BJ (cell line): ENCODE measurements at regions not wholly inside any gene's neighbourhood (a gene's known extent, or its start where the extent isn't known, plus 50 kb on each side); places are given as distances from the start of the nearest gene placed in this dataset.

Experiments
- CTCF ChIA-PET: fragments of 350-600 bp; formaldehyde crosslinking; extraction: SDS; loops from one replicate; lab custom pipeline; 2021; ENCODE audit warnings: antibody characterized with exemption, inconsistent platforms; lab: Yijun Ruan, JAX
- POLR2A ChIA-PET: fragments of 300-600 bp; sonication (Branson Sonifier 250); formaldehyde crosslinking; extraction: SDS; loops from one replicate; lab custom pipeline; 2021; ENCODE audit warnings: antibody characterized with exemption; lab: Charles Lee
- DNase-seq: peaks from one replicate; pipeline ENCODE4 v3.0.0-alpha.2; 2011; ENCODE audit warnings: low read depth
- H3K27me3 ChIP-seq: 2 replicates; pipeline ENCODE4 v1.6.0; 2011; ENCODE audit warnings: low read length; ENCODE audit not compliant: control insufficient read depth, insufficient read depth
- H3K36me3 ChIP-seq: 2 replicates; pipeline ENCODE4 v1.5.1; 2011; ENCODE audit warnings: low read length; ENCODE audit not compliant: control insufficient read depth, insufficient read depth
- H3K4me3 ChIP-seq: 2 replicates; pipeline ENCODE4 v1.5.1; 2011; ENCODE audit warnings: low read depth, mild to moderate bottlenecking, control low read depth, low read length
- CTCF ChIP-seq: IDR thresholded peaks from 2 replicates; pipeline ENCODE4 v1.5.1; 2011; ENCODE audit warnings: low read depth, mild to moderate bottlenecking, control low read depth, inconsistent platforms, low read length, moderate library complexity; ENCODE audit not compliant: insufficient read depth

DNA sequence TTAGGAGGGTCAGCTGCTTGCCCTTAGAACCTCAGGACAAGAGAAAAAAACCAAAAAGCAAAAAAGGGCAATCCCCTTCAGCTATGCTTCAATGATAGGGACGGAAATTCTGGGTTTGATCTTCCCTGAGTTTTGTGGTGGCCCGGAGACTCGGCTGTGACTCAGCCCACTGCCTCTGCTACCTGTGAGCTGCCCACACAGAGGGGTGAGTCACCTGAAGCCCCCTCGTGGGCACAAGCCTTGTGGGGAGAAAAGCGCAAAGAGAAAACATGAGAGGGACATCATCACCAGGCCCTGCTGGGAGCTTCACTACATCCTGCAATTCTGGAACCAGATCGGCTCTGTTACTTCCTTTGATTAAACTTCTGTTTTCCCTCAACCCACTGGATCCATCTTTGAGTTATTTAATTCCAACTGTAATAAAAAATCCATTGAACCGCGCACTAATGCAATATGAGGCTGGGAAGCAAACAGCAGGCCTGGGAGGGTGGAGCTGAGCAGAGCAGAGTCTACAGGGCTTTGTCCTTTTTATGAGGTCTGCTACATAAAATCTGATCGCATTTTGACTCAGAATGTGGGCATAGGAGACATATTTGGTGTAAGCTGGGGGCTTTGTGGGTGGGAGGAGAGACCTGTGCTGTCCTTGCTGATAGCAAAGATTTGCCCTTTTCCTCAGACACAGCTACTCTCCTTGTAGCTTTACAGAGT, 58.7 kb upstream of the STUM start:
- no peak for TF ChIP-seq CTCF
- Histone ChIP-seq H3K4me3 (no peak overlapping the region), H3K36me3 (no peaks in the 10 kb centered on the region), H3K27me3 (peaks cover 3% of the 10 kb centered on the region; the same call in 1 of the 2 replicates)
- ChIA-PET POLR2A (no interaction called here), CTCF (no interaction called here)
- DNase-seq = no peak

DNA sequence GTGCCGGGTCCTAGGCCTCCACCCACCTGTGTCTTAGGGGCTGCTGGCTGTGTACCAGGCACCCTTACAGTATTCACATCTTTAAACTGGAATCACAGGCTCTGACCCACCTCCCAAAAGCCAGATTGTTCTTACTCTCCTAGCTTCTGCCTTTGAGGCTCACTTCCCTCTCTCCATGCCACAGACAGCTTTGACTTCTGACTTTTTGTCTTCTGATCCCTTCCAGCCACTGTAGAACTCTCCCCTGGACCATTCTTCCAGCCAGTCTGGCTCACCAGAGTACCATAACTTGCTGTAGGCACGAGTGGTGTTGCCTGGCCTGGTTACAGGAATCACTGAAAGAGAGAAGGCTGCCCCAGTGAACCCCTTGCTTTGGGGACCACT, 58.1 kb upstream of the STUM start:
- DNase-seq = no peak
- ChIA-PET POLR2A (no interaction called here), CTCF (no interaction called here)
- no peak for TF ChIP-seq CTCF
- H3K4me3 ChIP-seq = no peak overlapping the region
- H3K27me3 ChIP-seq = peaks cover 2% of the 10 kb centered on the region; the same call in 1 of the 2 replicates
- H3K36me3 ChIP-seq = no peaks in the 10 kb centered on the region

GRCh38 chr1:226491093-226491850, 57.3 kb upstream of the STUM start:
- Histone ChIP-seq H3K27me3 (peaks cover 2% of the 10 kb centered on the region; the same call in 1 of the 2 replicates), H3K36me3 (no peaks in the 10 kb centered on the region), H3K4me3 (no peak overlapping the region)
- no peak for DNase-seq
- TF ChIP-seq CTCF = no peak
- POLR2A ChIA-PET = no interaction called here
- CTCF ChIA-PET = no interaction called here

DNA sequence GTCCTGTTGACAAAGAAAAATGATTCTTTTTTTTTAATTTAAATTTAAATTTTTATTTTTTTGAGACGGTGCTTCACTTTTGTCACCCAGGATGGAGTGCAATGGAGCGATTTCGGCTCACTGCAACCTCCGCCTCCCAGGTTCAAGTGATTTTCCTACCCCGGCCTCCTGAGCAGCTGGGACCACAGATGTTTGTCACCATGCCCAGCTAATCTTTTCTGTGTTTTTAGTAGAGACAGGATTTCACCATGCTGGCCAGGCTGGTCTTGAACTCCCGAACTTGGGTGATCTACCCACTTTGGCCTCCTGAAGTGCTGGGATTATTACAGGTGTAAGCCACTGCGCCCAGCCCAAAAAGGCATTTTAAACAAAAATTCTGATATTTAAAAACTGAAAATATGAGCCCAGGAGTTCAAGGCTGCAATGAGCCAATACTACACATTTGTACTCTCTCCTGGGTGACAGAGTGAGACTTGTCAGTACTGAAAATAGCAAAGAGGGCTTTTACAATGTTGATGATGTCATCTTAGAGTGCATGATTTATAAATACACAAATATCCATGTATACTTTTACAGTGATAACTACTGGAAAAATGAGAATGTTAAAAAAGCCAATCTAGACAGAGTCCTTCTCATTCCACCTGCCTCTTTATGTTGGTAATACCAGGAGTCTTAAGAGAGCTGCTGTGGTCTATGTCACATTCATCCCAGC, 56.0 kb upstream of the STUM start:
- no peak for DNase-seq
- ChIA-PET POLR2A (no interaction called here), CTCF (no interaction called here)
- Histone ChIP-seq H3K36me3 (no peaks in the 10 kb centered on the region), H3K27me3 (peaks cover 2% of the 10 kb centered on the region; the same call in 1 of the 2 replicates), H3K4me3 (no peak overlapping the region)
- TF ChIP-seq CTCF = no peak

- ChIA-PET CTCF (no interaction called here), POLR2A (interaction anchor here (0.6 kb wide), 1 partner anchor 208 kb away, joined by 3 read pairs; no protein-coding TSS in a partner anchor)
- DNase-seq = no peak
- no peaks in the 10 kb centered on the region for H3K36me3 ChIP-seq
- TF ChIP-seq CTCF = no peak
- H3K27me3 ChIP-seq = peaks cover 2% of the 10 kb centered on the region; the same call in 1 of the 2 replicates
- no peak overlapping the region for H3K4me3 ChIP-seq
Measured at GRCh38 chr1:226494092-226494609, 54.4 kb upstream of the STUM start.
